ENCODE measurements at regions not wholly inside any gene's neighbourhood (a gene's known extent, or its start where the extent isn't known, plus 50 kb on each side); places are given as distances from the start of the nearest gene placed in this dataset.

- no peak for DNase-seq
Observed at GRCh38 chr16:66289051-66289680, 77.3 kb upstream of the CDH5 start.

- no peak for DNase-seq
Observed at GRCh38 chr16:66287926-66288325, 78.6 kb upstream of the CDH5 start.

- no peak for DNase-seq
Observed at GRCh38 chr16:66287416-66287815, 79.1 kb upstream of the CDH5 start.

- no peak for DNase-seq
Observed at GRCh38 chr16:66286527-66286926, 80.0 kb upstream of the CDH5 start.

- DNase-seq = no peak
Observed at GRCh38 chr16:66278604-66279262, 87.8 kb upstream of the CDH5 start.

GRCh38 chr16:66278111-66278531 lies 88.4 kb upstream of the CDH5 start:
- no peak for DNase-seq

- no peak for DNase-seq
Observed at GRCh38 chr16:66277311-66278070, 89.0 kb upstream of the CDH5 start.

- DNase-seq = peak; percentile 36
Observed at GRCh38 chr16:66275775-66276428, 90.6 kb upstream of the CDH5 start.

- DNase-seq = no peak
Observed at GRCh38 chr16:66274335-66275110, 92.0 kb upstream of the CDH5 start.

GRCh38 chr16:66273644-66274334 lies 92.7 kb upstream of the CDH5 start:
- DNase-seq = no peak

GRCh38 chr16:66273053-66273452 lies 93.4 kb upstream of the CDH5 start:
- DNase-seq = no peak

GRCh38 chr16:66272461-66272860 lies 94.0 kb upstream of the CDH5 start:
- DNase-seq = no peak

- no peak for DNase-seq
Observed at GRCh38 chr16:66271074-66272060, 95.1 kb upstream of the CDH5 start.

GRCh38 chr16:66270333-66270927 lies 96.1 kb upstream of the CDH5 start:
- peak; percentile 68 for DNase-seq

- no peak for DNase-seq
Observed at GRCh38 chr16:66269617-66270332, 96.7 kb upstream of the CDH5 start.

- no peak for DNase-seq
Observed at GRCh38 chr16:66267292-66268014, 99.0 kb upstream of the CDH5 start.

GRCh38 chr16:66266436-66267291 lies 99.8 kb upstream of the CDH5 start:
- DNase-seq = no peak

GRCh38 chr16:66265556-66266141 lies 100.8 kb upstream of the CDH5 start:
- DNase-seq = no peak

Data from NCI-H345 (cell line).